Hepatocyte (in vitro differentiated cells): ENCODE measurements at regions not wholly inside any gene's neighbourhood (a gene's known extent, or its start where the extent isn't known, plus 50 kb on each side); places are given as distances from the start of the nearest gene placed in this dataset.

ENCODE experiments used
- DNase-seq: peaks from one replicate; pipeline ENCODE4 v3.0.0-alpha.2; 2016; ENCODE audit warnings: low spot score
- H2AFZ ChIP-seq: fragments of 200-600 bp; sonication (generic); 2 replicates; pipeline ENCODE4 v1.6.0; 2016; ENCODE audit warnings: antibody characterized with exemption, mild to moderate bottlenecking
- H3K27ac ChIP-seq: fragments of 200-600 bp; sonication (generic); 2 replicates; pipeline ENCODE4 v1.5.1; 2016; ENCODE audit warnings: mild to moderate bottlenecking
- H3K27me3 ChIP-seq: fragments of 200-600 bp; sonication (generic); 2 replicates; pipeline ENCODE4 v1.6.1; 2016
- H3K36me3 ChIP-seq: fragments of 200-600 bp; sonication (generic); replicated peaks from 2 replicates; pipeline ENCODE4 v1.5.1; 2016; ENCODE audit warnings: low read depth; ENCODE audit not compliant: insufficient read depth
- H3K4me1 ChIP-seq: fragments of 200-600 bp; sonication (generic); 2 replicates; pipeline ENCODE4 v1.5.1; 2016; ENCODE audit warnings: mild to moderate bottlenecking, moderate library complexity; ENCODE audit not compliant: insufficient read depth
- H3K4me2 ChIP-seq: fragments of 200-600 bp; sonication (generic); 2 replicates; pipeline ENCODE4 v1.6.0; 2016
- H3K4me3 ChIP-seq: fragments of 200-600 bp; sonication (generic); 2 replicates; pipeline ENCODE4 v1.5.1; 2016; ENCODE audit warnings: mild to moderate bottlenecking
- H3K79me2 ChIP-seq: fragments of 200-600 bp; sonication (generic); 2 replicates; pipeline ENCODE4 v1.6.0; 2017; ENCODE audit warnings: mild to moderate bottlenecking
- H3K9me2 ChIP-seq: fragments of 200-600 bp; sonication (generic); replicated peaks from 2 replicates; pipeline ENCODE4 v1.6.0; 2017; ENCODE audit warnings: mild to moderate bottlenecking; ENCODE audit not compliant: insufficient read depth
- H3K9me3 ChIP-seq: fragments of 200-600 bp; sonication (generic); 2 replicates; pipeline ENCODE4 v1.5.1; 2016; ENCODE audit warnings: low read depth, mild to moderate bottlenecking
- H4K20me1 ChIP-seq: fragments of 200-600 bp; sonication (generic); 2 replicates; pipeline ENCODE4 v1.6.0; 2016; ENCODE audit warnings: mild to moderate bottlenecking; ENCODE audit not compliant: insufficient read depth, poor library complexity, severe bottlenecking
- EZH2 ChIP-seq: fragments of 200-600 bp; sonication (generic); IDR thresholded peaks from 2 replicates; pipeline ENCODE4 v1.6.1; 2016; ENCODE audit warnings: antibody characterized with exemption, mild to moderate bottlenecking, borderline replicate concordance
- EZH2phosphoT487 ChIP-seq: fragments of 200-600 bp; sonication (generic); IDR thresholded peaks from one replicate; pipeline ENCODE4 v1.6.1; 2018; ENCODE audit warnings: antibody characterized with exemption, mild to moderate bottlenecking, low read depth, moderate library complexity; ENCODE audit not compliant: unreplicated experiment, severe bottlenecking
- WGBS: methylation state at CpG from one replicate; pipeline ENCODE4 v1.1.6; 2016; ENCODE audit warnings: low lambda C conversion rate; ENCODE audit errors: missing lambda C conversion rate; 5-methylcytosine and 5-hydroxymethylcytosine counted together
- TF ChIP-seq, protein P1 (sequence below): fragments of 200-600 bp; sonication (generic); IDR thresholded peaks from 2 replicates; pipeline ENCODE4 v1.5.1; 2016; ENCODE audit warnings: antibody characterized with exemption, mild to moderate bottlenecking; ENCODE audit not compliant: poor library complexity

DNA sequence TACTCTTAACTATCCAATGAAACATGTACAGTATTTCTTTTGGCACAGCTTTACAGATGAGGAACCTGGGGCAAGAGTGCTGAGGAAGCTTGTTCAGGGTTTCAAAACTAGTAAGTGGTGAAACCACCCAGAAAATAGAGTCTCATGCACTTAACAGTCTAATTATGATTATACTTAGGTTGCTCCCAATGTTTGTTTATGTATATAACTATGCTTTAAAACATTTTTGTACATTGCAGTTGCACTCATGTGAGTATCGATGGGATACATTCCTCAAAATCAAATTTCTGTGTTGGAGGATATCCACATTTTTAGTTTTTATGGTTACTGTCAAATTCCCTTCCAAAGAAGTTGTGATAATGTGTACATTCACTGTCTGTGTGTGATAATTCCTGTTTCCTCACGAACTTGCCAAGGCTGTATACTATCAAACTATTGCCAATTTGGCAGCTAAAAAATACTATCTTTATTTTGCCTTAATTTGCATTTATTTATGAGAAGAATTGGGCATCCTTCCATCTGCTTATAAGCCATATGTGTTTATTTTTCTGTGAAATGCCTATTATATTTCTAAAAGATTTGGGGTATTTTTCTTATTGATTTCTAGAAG lies 143.9 kb upstream of the SSTR1 start:
- H2AFZ ChIP-seq: no peak overlapping the region
- H3K9me2 ChIP-seq: no peaks in the 10 kb centered on the region
- no peaks in the 10 kb centered on the region for H4K20me1 ChIP-seq
- TF ChIP-seq, protein P1, sequence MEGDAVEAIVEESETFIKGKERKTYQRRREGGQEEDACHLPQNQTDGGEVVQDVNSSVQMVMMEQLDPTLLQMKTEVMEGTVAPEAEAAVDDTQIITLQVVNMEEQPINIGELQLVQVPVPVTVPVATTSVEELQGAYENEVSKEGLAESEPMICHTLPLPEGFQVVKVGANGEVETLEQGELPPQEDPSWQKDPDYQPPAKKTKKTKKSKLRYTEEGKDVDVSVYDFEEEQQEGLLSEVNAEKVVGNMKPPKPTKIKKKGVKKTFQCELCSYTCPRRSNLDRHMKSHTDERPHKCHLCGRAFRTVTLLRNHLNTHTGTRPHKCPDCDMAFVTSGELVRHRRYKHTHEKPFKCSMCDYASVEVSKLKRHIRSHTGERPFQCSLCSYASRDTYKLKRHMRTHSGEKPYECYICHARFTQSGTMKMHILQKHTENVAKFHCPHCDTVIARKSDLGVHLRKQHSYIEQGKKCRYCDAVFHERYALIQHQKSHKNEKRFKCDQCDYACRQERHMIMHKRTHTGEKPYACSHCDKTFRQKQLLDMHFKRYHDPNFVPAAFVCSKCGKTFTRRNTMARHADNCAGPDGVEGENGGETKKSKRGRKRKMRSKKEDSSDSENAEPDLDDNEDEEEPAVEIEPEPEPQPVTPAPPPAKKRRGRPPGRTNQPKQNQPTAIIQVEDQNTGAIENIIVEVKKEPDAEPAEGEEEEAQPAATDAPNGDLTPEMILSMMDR: no peak
- TF ChIP-seq EZH2 (no peak), EZH2phosphoT487 (no peak)
- no peak overlapping the region for H3K4me3 ChIP-seq
- no peak overlapping the region for H3K4me2 ChIP-seq
- no peaks in the 10 kb centered on the region for H3K27me3 ChIP-seq
- no peak overlapping the region for H3K27ac ChIP-seq
- no peaks in the 10 kb centered on the region for H3K4me1 ChIP-seq
- no peaks in the 10 kb centered on the region for H3K79me2 ChIP-seq
- WGBS: 80% methylated on average over 2 of the region's 2 CpGs
- H3K9me3 ChIP-seq: no peaks in the 10 kb centered on the region
- no peak for DNase-seq
- no peaks in the 10 kb centered on the region for H3K36me3 ChIP-seq

- WGBS: 88% methylated on average over 6 of the region's 6 CpGs
- no peaks in the 10 kb centered on the region for H3K4me1 ChIP-seq
- no peaks in the 10 kb centered on the region for H3K79me2 ChIP-seq
- no peak for DNase-seq
- H3K4me2 ChIP-seq: no peak overlapping the region
- H3K4me3 ChIP-seq: no peak overlapping the region
- H4K20me1 ChIP-seq: no peaks in the 10 kb centered on the region
- no peaks in the 10 kb centered on the region for H3K9me3 ChIP-seq
- H3K9me2 ChIP-seq: no peaks in the 10 kb centered on the region
- no peaks in the 10 kb centered on the region for H3K36me3 ChIP-seq
- no peaks in the 10 kb centered on the region for H3K27me3 ChIP-seq
- TF ChIP-seq, protein P1: no peak
- no peak for TF ChIP-seq EZH2phosphoT487
- no peak for TF ChIP-seq EZH2
- no peak overlapping the region for H3K27ac ChIP-seq
- H2AFZ ChIP-seq: no peak overlapping the region
These were observed 142.5 kb upstream of the SSTR1 start for GRCh38 chr14:38065106-38065762.

DNA sequence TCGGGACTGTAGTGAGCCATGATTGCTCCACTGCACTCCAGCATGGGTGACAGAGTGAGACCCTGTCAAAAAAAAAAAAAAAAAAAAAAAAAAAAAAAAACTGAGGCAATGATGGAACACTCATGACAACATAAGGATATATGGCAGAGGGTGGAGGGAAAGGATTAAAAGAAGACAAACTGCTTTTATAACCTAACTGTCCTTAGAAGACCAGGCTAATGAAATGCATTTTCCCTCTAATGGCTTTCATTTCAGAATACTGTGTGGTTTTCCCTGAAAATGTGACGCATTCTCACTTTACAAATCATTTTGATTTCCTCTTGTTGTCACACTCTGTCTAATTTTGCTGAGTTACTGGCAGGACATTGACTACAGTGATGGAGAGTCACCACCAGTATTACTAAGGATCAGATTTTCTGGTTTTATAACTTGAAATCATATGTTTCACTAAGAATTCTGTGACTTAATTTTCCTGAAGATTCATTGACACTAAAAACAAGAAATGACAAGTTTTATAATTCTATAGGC lies 137.6 kb upstream of the SSTR1 start:
- no peaks in the 10 kb centered on the region for H4K20me1 ChIP-seq
- no peak for DNase-seq
- H3K36me3 ChIP-seq: no peaks in the 10 kb centered on the region
- H3K9me3 ChIP-seq: no peaks in the 10 kb centered on the region
- H3K27me3 ChIP-seq: no peaks in the 10 kb centered on the region
- no peak overlapping the region for H3K4me2 ChIP-seq
- no peaks in the 10 kb centered on the region for H3K9me2 ChIP-seq
- H3K4me1 ChIP-seq: no peaks in the 10 kb centered on the region
- no peak overlapping the region for H3K4me3 ChIP-seq
- no peak overlapping the region for H3K27ac ChIP-seq
- H3K79me2 ChIP-seq: no peaks in the 10 kb centered on the region
- H2AFZ ChIP-seq: no peak overlapping the region
- TF ChIP-seq EZH2phosphoT487 (no peak), EZH2 (no peak)
- TF ChIP-seq, protein P1: no peak
- 92% methylated on average over 2 of the region's 2 CpGs for WGBS
